Vagina (tissue), 2 donors: ENCODE measurements at regions not wholly inside any gene's neighbourhood (a gene's known extent, or its start where the extent isn't known, plus 50 kb on each side); places are given as distances from the start of the nearest gene placed in this dataset.

Experiments
- CTCF ChIP-seq, 3 experiments: fragments of 450-650 bp in 2 of 3; fragments of 200-600 bp in 1 of 3; sonication (generic) in 1 of 3; IDR thresholded peaks; one replicate each; pipeline ENCODE4 v1.5.1; 2017 to 2019; ENCODE audit warnings: antibody characterized with exemption in 3 of 3, mild to moderate bottlenecking in 2 of 3, moderate library complexity in 2 of 3
- POLR2A ChIP-seq, 2 donors: fragments of 450-650 bp; IDR thresholded peaks; one replicate each; pipeline ENCODE4 v1.6.1; 2017; ENCODE audit warnings: antibody characterized with exemption in 2 of 2, mild to moderate bottlenecking in 2 of 2, moderate library complexity in 2 of 2

GRCh38 chr2:7693246-7694075 is 776.2 kb downstream of the RNF144A start:
- no peak for TF ChIP-seq CTCF (IDR thresholded peaks at IDR 0.05)
- TF ChIP-seq POLR2A (IDR thresholded peaks at IDR 0.05): no peak
